Activated T-cell treated with anti-CD3 and anti-CD28 coated beads, Interleukin-2, amount 50 U/mL, for 72 hours (primary cell): ENCODE measurements at regions not wholly inside any gene's neighbourhood (a gene's known extent, or its start where the extent isn't known, plus 50 kb on each side); places are given as distances from the start of the nearest gene placed in this dataset.
"Not testable (repeated sequence)": the region's sequence is repeated elsewhere in the genome, so short reads cannot be mapped to it uniquely, and the experiment has no call there.

ENCODE experiments used
- ATAC-seq, 2 donors: fragments of 150-1000 bp; cut with Tn5 transposase; replicated peaks in 1 of 2; 2 replicates each; pipeline ENCODE4 v1.10.0; 2021; ENCODE audit warnings: moderate library complexity in 2 of 2, mild to moderate bottlenecking in 1 of 2
- DNase-seq, 2 donors: peaks; one replicate each; pipeline ENCODE4 v3.0.0; 2021 to 2022; ENCODE audit warnings: mixed read lengths in 1 of 2
- H3K27ac Mint-ChIP-seq: one replicate; pipeline ENCODE4 v1.8.0; 2022; ENCODE audit warnings: mild to moderate bottlenecking, moderate library complexity, mixed read lengths
- H3K27me3 Mint-ChIP-seq: one replicate; pipeline ENCODE4 v1.8.0; 2022; ENCODE audit warnings: low read depth, mixed read lengths
- H3K36me3 Mint-ChIP-seq, 2 donors: one replicate each; pipeline ENCODE4 v1.8.0; 2022; ENCODE audit warnings: mixed read lengths in 2 of 2, mild to moderate bottlenecking in 1 of 2; ENCODE audit not compliant: insufficient read depth in 2 of 2
- H3K4me1 Mint-ChIP-seq: one replicate; pipeline ENCODE4 v1.8.0; 2022; ENCODE audit warnings: low read depth, mixed read lengths
- H3K4me3 Mint-ChIP-seq, 2 donors: one replicate each; pipeline ENCODE4 v1.8.0; 2022; ENCODE audit warnings: mild to moderate bottlenecking in 2 of 2, mixed read lengths in 2 of 2, moderate library complexity in 2 of 2
- H3K9me3 Mint-ChIP-seq, 2 donors: one replicate each; pipeline ENCODE4 v1.8.0; 2022; ENCODE audit warnings: mixed read lengths in 2 of 2

DNA sequence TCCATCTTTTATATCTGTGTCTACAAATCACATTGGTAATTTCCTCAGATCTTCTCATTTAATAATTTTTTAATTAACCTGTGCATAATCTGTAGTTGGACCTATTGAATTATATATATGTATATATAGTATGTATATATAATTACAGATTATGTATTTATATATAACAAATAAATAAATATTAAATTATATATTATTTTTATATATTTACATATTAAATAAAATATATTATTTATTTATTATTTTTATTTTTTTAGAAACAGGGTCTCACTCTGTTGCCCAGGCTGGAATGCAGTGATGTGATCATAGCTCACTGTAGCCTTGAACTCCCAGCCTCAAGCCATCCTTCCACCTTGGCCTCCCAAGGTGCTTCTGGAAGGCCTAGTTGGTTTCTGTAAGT lies 197.9 kb downstream of the FGF9 start:
- H3K4me3 Mint-ChIP-seq = no peak overlapping the region
- H3K27me3 Mint-ChIP-seq = no peaks in the 10 kb centered on the region
- ATAC-seq (no peak), DNase-seq (no peak)
- peaks cover 4 to 5% of the 10 kb centered on the region in 2 donors for H3K36me3 Mint-ChIP-seq
- no peak overlapping the region for H3K27ac Mint-ChIP-seq
- H3K9me3 Mint-ChIP-seq = peaks cover 6 to 8% of the 10 kb centered on the region in 2 donors
- no peaks in the 10 kb centered on the region for H3K4me1 Mint-ChIP-seq

DNA sequence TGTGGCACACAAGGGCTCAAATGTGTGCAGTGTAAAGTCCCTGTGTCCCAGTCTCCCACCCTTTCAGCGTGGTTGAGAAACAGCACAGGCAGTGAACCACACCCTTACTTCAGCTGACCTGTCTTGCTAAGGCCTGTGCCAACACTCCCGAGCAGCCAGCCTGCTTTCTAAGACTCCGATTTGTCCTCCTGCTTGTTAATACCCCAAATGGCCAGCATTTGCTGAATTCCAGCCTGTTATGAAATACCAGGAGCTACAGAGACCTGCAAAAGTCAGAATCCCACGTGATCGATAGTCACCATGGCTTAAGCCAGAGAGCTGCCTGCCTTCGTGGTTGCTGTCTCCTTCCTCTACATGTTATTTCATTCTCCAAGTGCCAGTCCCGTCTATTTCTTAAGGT lies 200.5 kb downstream of the FGF9 start:
- Mint-ChIP-seq H3K27me3 (no peaks in the 10 kb centered on the region), H3K4me3 (no peak overlapping the region), H3K9me3 (no peaks in the 10 kb centered on the region), H3K4me1 (no peaks in the 10 kb centered on the region), H3K36me3 (peaks cover 0 to 2% of the 10 kb centered on the region in 2 donors), H3K27ac (no peak overlapping the region)
- DNase-seq (no peak), ATAC-seq (no peak)

DNA sequence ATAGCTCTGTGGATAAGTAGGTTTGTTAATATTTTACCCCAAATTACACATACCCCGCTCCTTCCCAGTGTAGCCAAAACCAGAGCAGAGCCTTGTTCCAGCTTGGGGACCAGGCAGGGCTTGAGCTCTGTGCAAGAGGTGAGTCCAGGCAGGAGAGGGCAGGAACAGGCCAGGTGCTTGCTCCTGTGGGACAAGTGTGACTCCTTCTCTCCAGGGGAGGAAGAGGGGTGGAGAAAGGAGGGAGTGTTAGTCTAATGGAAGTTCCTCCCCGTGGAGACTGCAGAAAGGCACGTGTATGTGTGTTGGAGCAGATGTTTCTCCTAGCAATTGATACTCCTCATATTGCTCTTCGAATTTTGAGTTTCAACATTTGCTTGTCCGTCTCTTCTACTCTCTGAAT lies 201.0 kb downstream of the FGF9 start:
- Mint-ChIP-seq H3K27me3 (no peaks in the 10 kb centered on the region), H3K4me3 (no peak overlapping the region), H3K4me1 (no peaks in the 10 kb centered on the region), H3K27ac (no peak overlapping the region), H3K36me3 (peaks cover 0 to 2% of the 10 kb centered on the region in 2 donors), H3K9me3 (no peaks in the 10 kb centered on the region)
- ATAC-seq (no peak), DNase-seq (no peak)

DNA sequence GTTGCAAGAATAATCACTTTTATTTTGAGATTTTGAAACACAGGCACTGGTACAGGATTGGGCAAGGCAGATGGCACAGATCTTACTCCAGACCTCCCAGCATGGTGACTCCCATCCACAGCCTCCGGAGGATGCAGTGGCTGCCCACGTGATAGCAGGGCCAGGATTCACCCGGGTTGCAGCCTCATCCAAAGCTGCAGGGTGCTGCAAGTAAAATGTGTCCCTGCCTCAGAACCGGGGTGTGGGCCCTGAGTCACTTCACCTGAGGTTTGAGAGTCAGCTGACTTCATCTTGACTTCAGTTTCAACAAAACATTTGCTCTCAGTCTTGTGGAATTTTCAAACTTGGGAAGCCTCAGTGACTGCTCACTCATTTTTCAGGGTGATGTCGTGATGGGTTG lies 201.9 kb downstream of the FGF9 start:
- no peaks in the 10 kb centered on the region for H3K4me1 Mint-ChIP-seq
- H3K27ac Mint-ChIP-seq = no peak overlapping the region
- peaks cover 0 to 2% of the 10 kb centered on the region in 2 donors for H3K36me3 Mint-ChIP-seq
- H3K4me3 Mint-ChIP-seq = no peak overlapping the region
- H3K9me3 Mint-ChIP-seq = no peaks in the 10 kb centered on the region
- DNase-seq (no peak), ATAC-seq (no peak)
- no peaks in the 10 kb centered on the region for H3K27me3 Mint-ChIP-seq

DNA sequence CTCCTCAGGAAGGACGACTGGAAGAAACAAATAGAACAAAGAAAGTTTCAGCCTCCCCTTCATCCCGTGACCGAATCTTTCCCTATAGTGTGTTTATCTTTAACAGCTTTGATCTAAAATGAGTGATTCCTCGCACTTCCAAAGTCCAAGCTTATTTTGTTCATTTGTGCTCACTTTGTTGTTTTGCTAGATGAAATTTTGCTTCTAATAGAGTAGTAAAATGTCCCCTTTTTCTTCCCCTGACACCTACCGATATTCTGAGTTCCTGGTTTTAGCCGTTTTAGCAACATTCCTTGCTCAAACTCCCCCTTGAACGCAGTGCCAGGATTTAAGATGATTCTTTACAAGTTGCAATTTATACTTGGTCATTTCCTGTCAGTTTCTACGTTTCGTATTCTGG lies 204.2 kb downstream of the FGF9 start:
- no peak for ATAC-seq
- H3K4me3 Mint-ChIP-seq = no peak overlapping the region
- no peak overlapping the region for H3K27ac Mint-ChIP-seq
- no peaks in the 10 kb centered on the region for H3K36me3 Mint-ChIP-seq
- no peaks in the 10 kb centered on the region for H3K27me3 Mint-ChIP-seq
- H3K4me1 Mint-ChIP-seq = no peaks in the 10 kb centered on the region
- no peak for DNase-seq
- H3K9me3 Mint-ChIP-seq = peaks cover 0 to under 1% of the 10 kb centered on the region in 2 donors

DNA sequence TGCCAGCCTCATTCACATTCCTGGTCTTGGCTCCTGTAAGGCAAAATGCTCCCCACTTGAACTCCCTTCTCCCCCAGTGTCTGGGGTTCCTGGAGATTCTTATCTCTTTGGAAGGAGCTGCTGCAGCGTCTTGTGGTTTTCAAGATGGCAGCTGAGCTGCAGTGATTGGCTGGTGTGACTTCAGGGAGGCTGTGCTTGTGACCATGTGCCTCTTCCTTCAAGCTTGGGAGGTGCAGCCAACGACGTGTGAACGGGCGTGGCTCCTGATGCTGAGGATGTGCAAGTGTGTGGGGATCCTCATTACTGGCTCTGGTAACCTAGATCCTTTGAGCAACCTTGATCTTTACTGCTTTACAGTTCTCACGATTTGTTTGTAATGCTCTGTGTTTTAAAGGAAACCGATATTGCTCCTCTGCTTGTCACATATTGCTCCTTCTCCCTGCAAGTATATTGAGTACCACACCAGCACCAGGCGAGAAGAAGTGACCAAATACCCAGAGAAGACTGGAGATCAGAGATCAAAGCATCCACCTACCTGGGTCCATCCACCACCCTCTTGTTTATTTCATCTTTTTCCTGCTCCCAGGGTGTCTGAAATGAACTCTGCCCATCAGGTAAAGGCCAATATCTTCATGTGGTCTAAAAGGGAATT lies 208.5 kb downstream of the FGF9 start:
- Mint-ChIP-seq H3K27ac (no peak overlapping the region), H3K4me3 (no peak overlapping the region)
- DNase-seq = no peak

DNA sequence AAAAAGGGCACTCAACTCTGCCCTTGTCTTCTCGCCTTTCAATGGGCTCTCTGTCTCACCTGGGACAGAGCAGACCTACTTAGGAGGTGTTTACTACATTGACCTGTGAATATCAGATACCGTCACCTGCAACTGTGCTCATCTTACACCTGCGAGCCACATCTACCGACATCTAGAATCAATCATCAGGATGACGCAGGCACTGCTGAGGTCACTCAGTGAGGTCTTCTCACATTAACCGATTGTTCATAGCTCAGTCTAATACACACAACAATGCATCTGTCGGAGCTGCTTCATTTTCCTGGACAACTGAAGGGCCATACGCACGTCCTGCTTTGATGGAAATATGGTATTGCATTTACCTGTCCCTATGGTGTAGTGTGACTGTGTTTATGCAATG lies 211.9 kb downstream of the FGF9 start:
- DNase-seq (no peak), ATAC-seq (no peak)
- peaks cover 0 to 2% of the 10 kb centered on the region in 2 donors for H3K9me3 Mint-ChIP-seq
- H3K4me1 Mint-ChIP-seq = no peaks in the 10 kb centered on the region
- H3K36me3 Mint-ChIP-seq = no peaks in the 10 kb centered on the region
- H3K27me3 Mint-ChIP-seq = peaks cover 13% of the 10 kb centered on the region
- H3K27ac Mint-ChIP-seq = no peak overlapping the region
- no peak overlapping the region for H3K4me3 Mint-ChIP-seq

More for the DNA sequence above, 208.5 kb downstream of the FGF9 start:
- no peak for ATAC-seq
- no peaks in the 10 kb centered on the region for H3K36me3 Mint-ChIP-seq
- peaks cover 0 to 2% of the 10 kb centered on the region in 2 donors for H3K9me3 Mint-ChIP-seq
- H3K27me3 Mint-ChIP-seq = no peaks in the 10 kb centered on the region
- H3K4me1 Mint-ChIP-seq = no peaks in the 10 kb centered on the region

DNA sequence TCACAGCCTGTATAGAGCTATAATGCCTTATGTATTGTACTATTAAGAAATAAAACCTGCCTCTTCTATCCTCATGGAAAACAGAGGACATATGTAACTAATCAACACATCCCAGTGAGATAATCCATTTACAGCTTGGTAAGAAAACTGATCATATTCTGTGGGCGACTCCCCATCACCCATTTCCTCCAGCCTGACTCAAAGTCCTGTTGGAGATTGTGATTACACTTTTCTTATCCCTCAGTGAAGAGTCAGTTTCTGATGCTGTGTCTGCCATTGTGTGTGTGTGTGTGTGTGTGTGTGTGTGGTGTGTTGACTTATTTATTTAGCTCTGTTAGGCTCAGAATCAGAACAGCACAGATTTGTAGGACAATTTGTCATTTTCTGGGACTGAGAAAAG lies 212.8 kb downstream of the FGF9 start:
- ATAC-seq (no peak), DNase-seq (no peak)
- peaks cover 0 to 2% of the 10 kb centered on the region in 2 donors for H3K9me3 Mint-ChIP-seq
- H3K27me3 Mint-ChIP-seq = peaks cover 13% of the 10 kb centered on the region
- H3K4me3 Mint-ChIP-seq = no peak overlapping the region
- H3K36me3 Mint-ChIP-seq = no peaks in the 10 kb centered on the region
- no peak overlapping the region for H3K27ac Mint-ChIP-seq
- no peaks in the 10 kb centered on the region for H3K4me1 Mint-ChIP-seq

DNA sequence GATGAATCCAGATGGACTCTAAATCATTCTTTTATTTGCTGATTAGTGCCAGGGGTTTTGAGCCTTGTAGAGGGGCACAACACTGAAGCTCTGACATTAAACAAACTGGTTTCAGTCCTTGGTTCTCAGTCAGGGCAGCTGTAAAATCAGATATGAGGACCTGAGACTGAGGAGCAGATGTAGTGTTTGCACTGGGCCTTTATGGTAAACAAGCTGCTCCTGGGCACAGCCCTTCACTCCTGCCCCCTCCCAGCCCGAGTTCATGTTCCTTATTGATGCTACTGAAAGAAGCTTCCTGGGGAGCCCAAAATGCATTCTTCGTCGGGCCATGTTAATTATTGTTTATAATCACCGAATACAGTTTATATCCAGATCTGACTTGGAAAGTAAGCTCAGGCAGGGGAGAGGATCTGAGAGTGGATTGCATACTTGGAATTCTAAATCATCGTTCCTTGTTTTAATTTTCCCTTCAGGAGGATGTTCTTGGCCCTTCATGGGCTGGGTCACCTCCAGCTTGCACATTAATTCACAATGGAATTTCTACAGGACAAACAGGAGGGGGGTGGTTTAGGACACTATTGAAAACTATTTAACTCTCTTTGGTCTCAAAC lies 213.5 kb downstream of the FGF9 start:
- Mint-ChIP-seq H3K27ac (no peak overlapping the region), H3K9me3 (peaks cover 0 to 2% of the 10 kb centered on the region in 2 donors), H3K4me3 (no peak overlapping the region), H3K36me3 (no peaks in the 10 kb centered on the region), H3K4me1 (no peaks in the 10 kb centered on the region), H3K27me3 (peaks cover 13% of the 10 kb centered on the region)
- ATAC-seq (no peak), DNase-seq (no peak)

DNA sequence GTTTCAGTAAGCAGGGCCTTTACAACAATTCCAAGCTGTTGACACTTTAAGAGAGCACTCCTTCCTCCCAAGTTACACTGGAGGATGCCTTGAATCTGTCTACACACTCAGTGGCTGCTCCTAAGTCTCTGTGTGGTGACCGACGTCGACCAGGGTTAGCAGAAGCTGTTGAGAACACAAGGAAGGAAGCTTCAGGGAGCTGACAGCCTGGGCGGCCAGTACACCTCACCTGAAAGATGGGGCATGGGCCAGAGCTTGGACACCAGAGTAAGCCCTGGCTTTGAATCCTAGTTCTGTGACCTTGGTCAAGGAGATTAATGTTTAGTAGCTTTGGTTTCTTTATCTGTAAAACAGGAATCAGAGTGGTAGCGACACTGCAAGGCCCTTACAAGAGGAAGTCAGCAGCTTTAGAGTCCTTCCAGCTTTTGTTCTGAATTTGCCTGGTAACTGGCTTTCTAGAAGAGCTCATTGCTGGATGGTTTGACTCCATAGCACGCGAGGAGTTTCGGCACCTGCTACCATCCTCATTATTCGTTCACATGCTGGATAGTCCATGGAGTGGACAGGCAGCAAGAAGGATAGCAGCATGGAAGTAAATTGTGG lies 214.2 kb downstream of the FGF9 start:
- no peak overlapping the region for H3K4me3 Mint-ChIP-seq
- no peak overlapping the region for H3K27ac Mint-ChIP-seq
- peaks cover 13% of the 10 kb centered on the region for H3K27me3 Mint-ChIP-seq
- H3K4me1 Mint-ChIP-seq = no peaks in the 10 kb centered on the region
- H3K9me3 Mint-ChIP-seq = peaks cover 0 to 2% of the 10 kb centered on the region in 2 donors
- DNase-seq (no peak), ATAC-seq (no peak)
- H3K36me3 Mint-ChIP-seq = no peaks in the 10 kb centered on the region

DNA sequence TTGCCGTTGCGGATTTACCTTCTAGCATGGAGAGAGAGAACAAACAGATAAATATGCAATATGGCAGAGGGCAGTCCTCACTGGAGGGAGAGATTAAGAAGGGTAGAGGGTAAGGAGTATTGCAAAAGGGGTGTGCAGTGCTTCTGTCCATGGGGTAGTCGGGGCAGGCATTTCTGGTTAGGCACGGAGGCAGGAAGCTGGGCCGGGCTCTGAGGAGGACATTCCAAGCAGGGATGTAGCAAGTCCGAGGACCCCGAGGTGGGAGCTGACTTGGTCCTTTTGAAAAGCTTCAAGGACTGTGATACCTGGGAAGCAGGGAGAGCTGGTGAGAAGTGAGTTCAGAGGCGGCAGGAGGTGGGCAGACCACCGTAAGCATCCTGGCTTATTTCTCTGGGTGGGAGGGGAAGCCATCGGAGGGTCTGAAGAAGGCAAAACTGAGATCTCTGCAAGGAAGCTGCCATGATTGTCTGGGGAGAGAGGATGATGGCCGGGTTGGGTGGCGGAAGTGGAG lies 214.9 kb downstream of the FGF9 start:
- peaks cover 13% of the 10 kb centered on the region for H3K27me3 Mint-ChIP-seq
- no peak overlapping the region for H3K4me3 Mint-ChIP-seq
- H3K9me3 Mint-ChIP-seq = no peaks in the 10 kb centered on the region

DNA sequence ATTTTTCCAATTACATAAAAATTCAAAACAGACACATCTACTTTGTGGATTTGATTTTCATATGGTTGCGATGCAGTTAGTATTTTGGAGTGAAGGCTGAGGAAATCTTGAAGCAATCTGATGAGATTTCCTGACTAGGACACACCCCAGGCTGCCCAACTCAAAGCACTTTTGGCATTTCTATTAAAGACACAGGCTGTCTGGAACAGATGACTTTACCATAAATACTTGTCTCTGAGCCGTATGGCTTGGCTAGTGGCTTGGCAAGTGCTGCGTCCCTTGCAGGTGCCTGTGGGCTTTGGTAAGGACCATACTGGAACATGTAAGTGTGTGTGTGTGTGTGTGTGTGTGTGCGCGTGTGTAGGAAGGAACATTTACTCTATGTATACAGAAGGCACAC lies 218.8 kb downstream of the FGF9 start:
- ATAC-seq (no peak), DNase-seq (no peak)
- H3K27me3 Mint-ChIP-seq = peaks cover 14% of the 10 kb centered on the region
- H3K4me1 Mint-ChIP-seq = peaks cover under 1% of the 10 kb centered on the region
- no peak overlapping the region for H3K27ac Mint-ChIP-seq
- H3K4me3 Mint-ChIP-seq = no peak overlapping the region
- no peaks in the 10 kb centered on the region for H3K36me3 Mint-ChIP-seq
- H3K9me3 Mint-ChIP-seq = no peaks in the 10 kb centered on the region

More for the DNA sequence above, 214.9 kb downstream of the FGF9 start:
- Mint-ChIP-seq H3K4me1 (no peaks in the 10 kb centered on the region), H3K27ac (no peak overlapping the region), H3K36me3 (no peaks in the 10 kb centered on the region)
- DNase-seq (no peak), ATAC-seq (no peak)

DNA sequence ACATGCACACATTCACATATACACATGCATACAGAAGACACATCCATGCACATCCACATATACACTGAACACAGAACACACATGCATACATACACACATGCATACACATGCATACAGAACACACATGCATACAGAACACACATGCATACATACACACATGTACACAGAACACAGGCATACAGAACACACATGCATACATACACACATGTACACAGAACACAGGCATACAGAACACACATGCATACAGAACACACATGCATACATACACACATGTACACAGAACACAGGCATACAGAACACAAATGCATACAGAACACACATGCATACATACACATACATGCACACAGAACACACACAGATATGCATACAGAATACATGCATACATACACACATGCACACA lies 219.3 kb downstream of the FGF9 start:
- not testable (repeated sequence) for H3K4me3 Mint-ChIP-seq, ATAC-seq, H3K4me1 Mint-ChIP-seq, H3K9me3 Mint-ChIP-seq, DNase-seq, H3K36me3 Mint-ChIP-seq, H3K27ac Mint-ChIP-seq
- H3K27me3 Mint-ChIP-seq = peaks cover 17% of the 10 kb centered on the region
